AG04449 (cell line): ENCODE measurements at regions not wholly inside any gene's neighbourhood (a gene's known extent, or its start where the extent isn't known, plus 50 kb on each side); places are given as distances from the start of the nearest gene placed in this dataset.
"Not testable (repeated sequence)": the region's sequence is repeated elsewhere in the genome, so short reads cannot be mapped to it uniquely, and the experiment has no call there.

Source experiments
- CTCF ChIA-PET: fragments of 350-600 bp; formaldehyde crosslinking; extraction: SDS; loops from one replicate; lab custom pipeline; 2021; ENCODE audit warnings: antibody characterized with exemption; lab: Yijun Ruan, JAX
- POLR2A ChIA-PET: fragments of 400-600, 350-600 bp; formaldehyde crosslinking; extraction: SDS; loops from one replicate; lab custom pipeline; 2020; ENCODE audit warnings: antibody characterized with exemption, inconsistent platforms; lab: Yijun Ruan, JAX
- DNase-seq: peaks from one replicate; pipeline ENCODE4 v3.0.0-alpha.2; 2010; ENCODE audit warnings: low read depth, low spot score
- H3K4me3 ChIP-seq: 2 replicates; pipeline ENCODE4 v1.5.1; 2011; ENCODE audit warnings: low read depth, mild to moderate bottlenecking, control low read depth, low read length
- CTCF ChIP-seq: IDR thresholded peaks from one replicate; pipeline ENCODE4 v1.5.1; 2011; ENCODE audit warnings: mild to moderate bottlenecking, moderate library complexity, low read length, control low read depth, inconsistent platforms; ENCODE audit not compliant: insufficient read depth; ENCODE audit errors: missing control alignments

DNA sequence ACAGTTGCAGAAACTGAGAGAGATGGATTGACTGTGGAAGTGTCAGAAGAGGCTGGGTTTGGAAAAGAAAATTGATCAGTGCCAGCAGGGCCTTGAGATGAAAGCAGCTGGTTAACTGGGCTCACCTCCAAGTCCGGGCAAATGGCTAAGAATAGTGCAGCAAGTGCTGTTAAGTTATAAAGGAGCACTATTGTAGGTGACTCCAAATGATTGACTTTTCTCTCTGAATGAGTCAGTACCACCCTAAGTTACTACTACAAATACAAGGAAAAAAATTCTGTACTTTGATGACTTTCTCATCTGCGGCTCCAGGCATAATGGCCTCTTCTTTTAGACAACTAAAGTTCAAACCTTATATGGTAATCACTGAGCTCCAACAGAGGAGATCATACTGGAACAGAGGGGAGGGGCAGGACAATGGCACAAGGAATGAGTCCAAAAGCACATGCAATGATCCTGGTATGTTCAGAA, 733.4 kb upstream of the INTU start:
- POLR2A ChIA-PET = interaction anchor here (1.0 kb wide), 1 partner anchor 49 kb away, joined by 4 read pairs; no protein-coding TSS in a partner anchor
- peak; percentile 87 for DNase-seq
- no peak overlapping the region for H3K4me3 ChIP-seq
- CTCF ChIA-PET = interaction anchor here (1.0 to 1.2 kb wide), 2 partner anchors 17 to 226 kb away, joined by 3 read pairs; no protein-coding TSS in a partner anchor
- no peak for TF ChIP-seq CTCF

- ChIA-PET POLR2A (no interaction called here), CTCF (no interaction called here)
- no peak overlapping the region for H3K4me3 ChIP-seq
- no peak for TF ChIP-seq CTCF
- DNase-seq = no peak
Observed at GRCh38 chr4:126906466-126906865, 726.3 kb upstream of the INTU start.

DNA sequence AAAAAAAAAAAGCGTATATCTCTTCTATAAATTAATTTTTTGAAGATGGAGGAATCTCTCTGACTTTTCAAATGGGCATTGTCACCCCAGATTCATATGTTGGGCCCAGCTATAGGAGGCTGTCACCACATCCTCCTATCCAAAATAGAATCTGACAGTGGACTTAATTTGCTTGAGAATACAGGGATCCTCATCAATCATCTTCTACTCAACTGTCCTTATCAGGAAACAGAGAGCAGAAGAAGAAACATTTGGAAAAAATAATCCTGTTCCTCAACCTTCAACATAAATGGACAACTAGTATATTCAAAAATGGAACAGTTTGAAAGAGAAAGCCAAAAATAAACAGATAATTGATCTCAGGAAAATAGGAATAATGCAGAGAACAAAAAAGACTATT, 725.4 kb upstream of the INTU start:
- no peak overlapping the region for H3K4me3 ChIP-seq
- no peak for DNase-seq
- ChIA-PET POLR2A (no interaction called here), CTCF (no interaction called here)
- TF ChIP-seq CTCF = no peak

DNA sequence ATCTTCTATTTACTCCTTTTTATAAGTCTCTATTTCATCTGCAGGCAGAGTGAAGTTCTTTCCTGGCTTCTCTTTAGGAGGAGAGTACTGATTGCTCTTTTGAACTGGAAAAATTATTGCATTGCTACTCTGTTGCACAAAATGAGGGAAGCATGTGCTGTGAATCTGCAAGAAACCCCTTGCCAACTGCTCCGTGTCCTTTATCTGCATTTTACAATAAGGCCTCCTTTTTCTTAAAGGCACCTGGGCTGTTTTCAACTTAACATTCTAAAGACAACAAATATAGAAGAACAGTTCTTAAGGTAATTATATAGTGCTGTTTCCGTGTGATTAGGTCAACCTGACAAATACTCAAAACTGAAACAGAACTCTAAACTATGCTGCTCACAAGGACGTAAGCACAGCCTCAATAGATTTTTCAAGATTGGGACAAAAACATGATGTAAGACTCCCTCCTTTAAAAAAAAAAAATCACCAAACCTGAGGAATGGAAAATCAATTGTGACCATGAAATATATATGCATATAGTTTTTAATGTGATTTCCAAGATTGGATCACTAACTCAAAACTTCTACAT, 716.6 kb upstream of the INTU start:
- ChIA-PET POLR2A (no interaction called here), CTCF (interaction anchor here (0.9 to 1.2 kb wide), 2 partner anchors 12 to 16 kb away, joined by 3 to 4 read pairs; no protein-coding TSS in a partner anchor)
- DNase-seq = no peak
- no peak for TF ChIP-seq CTCF
- H3K4me3 ChIP-seq = peak overlapping the region; percentile 49

DNA sequence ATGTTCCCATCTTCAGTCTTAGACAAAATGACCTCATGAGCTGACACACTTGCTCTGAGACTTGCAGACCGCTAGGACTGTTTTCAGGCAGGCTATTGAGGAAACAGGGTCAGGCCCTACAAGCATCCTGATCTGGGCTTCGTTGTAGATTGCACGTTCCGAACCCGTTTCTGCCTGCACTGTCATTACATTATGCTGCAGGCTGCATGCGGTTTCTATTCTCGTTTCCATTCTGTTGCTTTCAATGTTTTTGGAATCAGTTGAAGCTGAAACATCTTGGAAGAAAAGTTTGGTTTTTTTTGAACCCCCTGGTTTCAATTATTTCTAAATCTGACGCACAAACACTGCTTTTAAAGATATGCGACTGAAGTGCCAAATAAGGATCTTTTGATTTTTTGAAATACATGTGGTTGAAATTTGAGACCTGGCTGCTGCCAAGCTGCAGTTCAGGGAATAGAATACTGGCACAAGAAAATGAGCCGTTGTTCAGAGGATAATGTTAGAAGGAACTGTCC, 716.1 kb upstream of the INTU start:
- peak; percentile 20 for TF ChIP-seq CTCF
- DNase-seq = peak; percentile 64
- ChIA-PET CTCF (interaction anchor here (0.9 to 1.2 kb wide), 2 partner anchors 17 to 19 kb away, joined by 3 read pairs; no protein-coding TSS in a partner anchor), POLR2A (interaction anchor here (0.9 kb wide), 1 partner anchor 14 kb away, joined by 3 read pairs; no protein-coding TSS in a partner anchor)
- H3K4me3 ChIP-seq = peak overlapping the region; percentile 49

GRCh38 chr4:126922328-126922938, 710.3 kb upstream of the INTU start:
- CTCF ChIA-PET, H3K4me3 ChIP-seq, POLR2A ChIA-PET, DNase-seq: not testable (repeated sequence)
